ENCODE measurements at regions not wholly inside any gene's neighbourhood (a gene's known extent, or its start where the extent isn't known, plus 50 kb on each side); places are given as distances from the start of the nearest gene placed in this dataset.

DNA sequence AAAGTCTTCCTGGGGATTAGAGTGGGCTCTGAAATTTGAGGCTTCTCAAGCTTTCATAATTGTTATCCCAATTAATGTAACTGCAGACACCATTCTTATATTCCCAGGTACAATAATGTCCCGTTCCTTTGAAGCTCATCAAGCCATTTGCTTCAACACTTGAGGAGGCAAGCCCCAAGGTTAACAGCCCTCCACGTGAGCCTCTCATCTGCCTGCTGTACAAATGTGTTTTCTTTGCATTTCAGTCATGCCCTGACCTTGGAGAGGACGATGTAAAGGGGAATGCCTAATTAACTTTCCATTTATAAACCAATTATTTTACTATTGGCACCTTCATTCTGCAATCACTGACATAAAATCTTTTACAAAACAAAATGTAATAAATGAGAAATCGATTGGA, 106.3 kb downstream of the SETD4 start:
- TF ChIP-seq, protein P1, sequence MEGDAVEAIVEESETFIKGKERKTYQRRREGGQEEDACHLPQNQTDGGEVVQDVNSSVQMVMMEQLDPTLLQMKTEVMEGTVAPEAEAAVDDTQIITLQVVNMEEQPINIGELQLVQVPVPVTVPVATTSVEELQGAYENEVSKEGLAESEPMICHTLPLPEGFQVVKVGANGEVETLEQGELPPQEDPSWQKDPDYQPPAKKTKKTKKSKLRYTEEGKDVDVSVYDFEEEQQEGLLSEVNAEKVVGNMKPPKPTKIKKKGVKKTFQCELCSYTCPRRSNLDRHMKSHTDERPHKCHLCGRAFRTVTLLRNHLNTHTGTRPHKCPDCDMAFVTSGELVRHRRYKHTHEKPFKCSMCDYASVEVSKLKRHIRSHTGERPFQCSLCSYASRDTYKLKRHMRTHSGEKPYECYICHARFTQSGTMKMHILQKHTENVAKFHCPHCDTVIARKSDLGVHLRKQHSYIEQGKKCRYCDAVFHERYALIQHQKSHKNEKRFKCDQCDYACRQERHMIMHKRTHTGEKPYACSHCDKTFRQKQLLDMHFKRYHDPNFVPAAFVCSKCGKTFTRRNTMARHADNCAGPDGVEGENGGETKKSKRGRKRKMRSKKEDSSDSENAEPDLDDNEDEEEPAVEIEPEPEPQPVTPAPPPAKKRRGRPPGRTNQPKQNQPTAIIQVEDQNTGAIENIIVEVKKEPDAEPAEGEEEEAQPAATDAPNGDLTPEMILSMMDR (IDR thresholded peaks at IDR 0.05 in 4 of 5, conservative IDR thresholded peaks at IDR 0.05 in 1 of 5), result no peak
- no peak for TF ChIP-seq POLR2A (IDR thresholded peaks at IDR 0.05)
